ENCODE measurements at regions not wholly inside any gene's neighbourhood (a gene's known extent, or its start where the extent isn't known, plus 50 kb on each side); places are given as distances from the start of the nearest gene placed in this dataset.

GRCh38 chr3:148128136-148128535, 569.6 kb upstream of the AGTR1 start:
- H3K27me3 Mint-ChIP-seq (ENCODE audit: insufficient read depth, low read depth, poor library complexity): no peaks in the 10 kb centered on the region
- no peaks in the 10 kb centered on the region for H3K36me3 Mint-ChIP-seq (ENCODE audit: low read depth)
- H3K27ac ChIP-seq (ENCODE audit: low read depth): no peak overlapping the region
- no peaks in the 10 kb centered on the region for H3K4me1 ChIP-seq (ENCODE audit: insufficient read depth)
- DNase-seq (ENCODE audit: low spot score): peak; percentile 34
- TF ChIP-seq STAT1 (IDR thresholded peaks at IDR 0.05; ENCODE audit: unreplicated experiment): no peak
- TF ChIP-seq, protein P1, sequence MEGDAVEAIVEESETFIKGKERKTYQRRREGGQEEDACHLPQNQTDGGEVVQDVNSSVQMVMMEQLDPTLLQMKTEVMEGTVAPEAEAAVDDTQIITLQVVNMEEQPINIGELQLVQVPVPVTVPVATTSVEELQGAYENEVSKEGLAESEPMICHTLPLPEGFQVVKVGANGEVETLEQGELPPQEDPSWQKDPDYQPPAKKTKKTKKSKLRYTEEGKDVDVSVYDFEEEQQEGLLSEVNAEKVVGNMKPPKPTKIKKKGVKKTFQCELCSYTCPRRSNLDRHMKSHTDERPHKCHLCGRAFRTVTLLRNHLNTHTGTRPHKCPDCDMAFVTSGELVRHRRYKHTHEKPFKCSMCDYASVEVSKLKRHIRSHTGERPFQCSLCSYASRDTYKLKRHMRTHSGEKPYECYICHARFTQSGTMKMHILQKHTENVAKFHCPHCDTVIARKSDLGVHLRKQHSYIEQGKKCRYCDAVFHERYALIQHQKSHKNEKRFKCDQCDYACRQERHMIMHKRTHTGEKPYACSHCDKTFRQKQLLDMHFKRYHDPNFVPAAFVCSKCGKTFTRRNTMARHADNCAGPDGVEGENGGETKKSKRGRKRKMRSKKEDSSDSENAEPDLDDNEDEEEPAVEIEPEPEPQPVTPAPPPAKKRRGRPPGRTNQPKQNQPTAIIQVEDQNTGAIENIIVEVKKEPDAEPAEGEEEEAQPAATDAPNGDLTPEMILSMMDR (conservative IDR thresholded peaks at IDR 0.05; ENCODE audit: low read depth in 2 of 2): peak; percentile 53 to 81
- peaks cover 11% of the 10 kb centered on the region for H3K9me2 ChIP-seq (ENCODE audit: insufficient read depth)
- H3K4me3 Mint-ChIP-seq: no peak overlapping the region
- no peak overlapping the region for H3K4me2 ChIP-seq
- H3K36me3 ChIP-seq (ENCODE audit: insufficient read depth): no peaks in the 10 kb centered on the region
- no peaks in the 10 kb centered on the region for H4K20me1 ChIP-seq (replicated peaks; ENCODE audit: insufficient read depth)
- peaks cover 3% of the 10 kb centered on the region; the same call in 1 of the 3 replicates for H3K9me3 Mint-ChIP-seq
- no peak for ATAC-seq
- H3K27me3 ChIP-seq (ENCODE audit: insufficient read depth): no peaks in the 10 kb centered on the region
- no peaks in the 10 kb centered on the region for H3F3A ChIP-seq (replicated peaks; ENCODE audit: low read depth)
- no peak overlapping the region for H2AFZ ChIP-seq
- H3K27ac Mint-ChIP-seq: no peak overlapping the region
- no peaks in the 10 kb centered on the region for H3K4me1 Mint-ChIP-seq
- no peak overlapping the region for H3K4me3 ChIP-seq
- H3K79me2 ChIP-seq (replicated peaks; ENCODE audit: insufficient read depth): no peaks in the 10 kb centered on the region

DNA sequence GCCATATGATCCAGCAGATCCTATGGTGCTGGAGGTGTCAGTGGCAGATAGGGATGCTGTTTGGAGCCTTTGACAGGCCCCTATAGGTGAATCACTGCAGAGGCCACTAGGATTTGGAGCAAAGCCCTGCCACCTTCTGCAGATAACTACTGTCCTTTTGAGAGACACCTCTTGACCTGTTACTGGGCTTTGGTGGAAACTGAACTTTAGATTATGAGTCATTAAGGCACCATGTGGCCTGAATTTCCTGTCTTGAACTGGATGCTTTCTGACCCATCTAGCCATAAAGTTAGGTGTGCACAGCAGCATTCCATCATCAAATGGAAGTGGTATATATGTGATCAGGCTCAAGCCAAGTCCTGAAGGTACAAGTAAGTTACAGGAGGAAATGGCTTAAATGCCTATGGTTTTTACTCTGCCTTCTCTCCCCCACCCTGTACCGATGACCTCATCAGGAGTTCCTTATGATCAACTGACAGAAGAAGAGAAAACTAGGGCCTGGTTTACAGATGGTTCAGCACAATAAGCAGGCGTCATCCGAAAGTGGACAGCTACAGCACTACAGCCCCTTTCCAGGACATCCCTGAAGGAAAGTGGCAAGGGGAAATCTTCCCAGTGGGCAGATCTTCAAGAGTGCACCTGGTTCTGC, 565.6 kb upstream of the AGTR1 start:
- H3K4me2 ChIP-seq: no peak overlapping the region

More for the DNA sequence above, 565.6 kb upstream of the AGTR1 start:
- Mint-ChIP-seq H3K4me3 (no peak overlapping the region), H3K27ac (no peak overlapping the region), H3K9me3 (peaks cover 3% of the 10 kb centered on the region; the same call in 1 of the 3 replicates), H3K4me1 (no peaks in the 10 kb centered on the region), H3K27me3 (ENCODE audit: insufficient read depth, low read depth, poor library complexity) (no peaks in the 10 kb centered on the region), H3K36me3 (ENCODE audit: low read depth) (no peaks in the 10 kb centered on the region)
- Histone ChIP-seq H3K9me2 (ENCODE audit: insufficient read depth) (peaks cover 20% of the 10 kb centered on the region), H4K20me1 (replicated peaks; ENCODE audit: insufficient read depth) (no peaks in the 10 kb centered on the region), H3K27ac (ENCODE audit: low read depth) (no peak overlapping the region), H3K4me3 (no peak overlapping the region), H3K4me1 (ENCODE audit: insufficient read depth) (no peaks in the 10 kb centered on the region), H2AFZ (no peak overlapping the region), H3K36me3 (ENCODE audit: insufficient read depth) (no peaks in the 10 kb centered on the region), H3F3A (replicated peaks; ENCODE audit: low read depth) (no peaks in the 10 kb centered on the region), H3K79me2 (replicated peaks; ENCODE audit: insufficient read depth) (no peaks in the 10 kb centered on the region), H3K27me3 (ENCODE audit: insufficient read depth) (no peaks in the 10 kb centered on the region)
- TF ChIP-seq ZNF331 (CRISPR knock-in tag; IDR thresholded peaks at IDR 0.05; ENCODE audit: low read depth): no peak
- TF ChIP-seq JUNB (IDR thresholded peaks at IDR 0.05; ENCODE audit: unreplicated experiment): no peak
- no peak for TF ChIP-seq STAT1 (IDR thresholded peaks at IDR 0.05; ENCODE audit: unreplicated experiment)
- no peak for TF ChIP-seq EZH2 (IDR thresholded peaks at IDR 0.05; ENCODE audit: low read depth, unreplicated experiment)
- TF ChIP-seq CREB1 (CRISPR knock-in tag; IDR thresholded peaks at IDR 0.05; ENCODE audit: low read depth): no peak
- TF ChIP-seq, protein P1 (conservative IDR thresholded peaks at IDR 0.05; ENCODE audit: low read depth in 2 of 2): no peak
- ATAC-seq: no peak
- no peak for DNase-seq (ENCODE audit: low spot score)

Data from GM23338 (cell line).